MM.1S (cell line): ENCODE measurements at regions not wholly inside any gene's neighbourhood (a gene's known extent, or its start where the extent isn't known, plus 50 kb on each side); places are given as distances from the start of the nearest gene placed in this dataset.
"Not testable (repeated sequence)": the region's sequence is repeated elsewhere in the genome, so short reads cannot be mapped to it uniquely, and the experiment has no call there.

Experiments
- DNase-seq: peaks from one replicate; pipeline ENCODE4 v3.0.0-alpha.2; 2015
- H2AFZ ChIP-seq: fragments of 300-600 bp; sonication (generic); 2 replicates; pipeline ENCODE4 v1.6.0; 2016; ENCODE audit warnings: antibody characterized with exemption, low read length
- H3F3A ChIP-seq: fragments of 300-600 bp; sonication (generic); 2 replicates; pipeline ENCODE4 v1.6.1; 2016; ENCODE audit warnings: mild to moderate bottlenecking, antibody characterized with exemption, low read length, moderate library complexity, mixed read lengths; ENCODE audit not compliant: insufficient read depth
- H3K27ac ChIP-seq: fragments of 300-600 bp; sonication (generic); 2 replicates; pipeline ENCODE4 v1.5.1; 2016; ENCODE audit warnings: mild to moderate bottlenecking, low read length
- H3K27me3 ChIP-seq: fragments of 300-600 bp; sonication (generic); replicated peaks from 2 replicates; pipeline ENCODE4 v1.6.0; 2016; ENCODE audit warnings: low read length; ENCODE audit not compliant: insufficient read depth
- H3K36me3 ChIP-seq: fragments of 300-600 bp; sonication (generic); replicated peaks from 2 replicates; pipeline ENCODE4 v1.6.1; 2016; ENCODE audit warnings: mild to moderate bottlenecking, low read length, mixed read lengths; ENCODE audit not compliant: insufficient read depth
- H3K4me1 ChIP-seq: fragments of 300-600 bp; sonication (generic); 2 replicates; pipeline ENCODE4 v1.6.1; 2016; ENCODE audit warnings: low read length, mixed read lengths
- H3K4me2 ChIP-seq: fragments of 300-600 bp; sonication (generic); 2 replicates; pipeline ENCODE4 v1.6.0; 2016; ENCODE audit warnings: low read depth, low read length
- H3K4me3 ChIP-seq: fragments of 300-600 bp; sonication (generic); 2 replicates; pipeline ENCODE4 v1.5.1; 2016; ENCODE audit warnings: low read length, mixed read lengths
- H3K79me2 ChIP-seq: fragments of 300-600 bp; sonication (generic); 2 replicates; pipeline ENCODE4 v1.6.1; 2016; ENCODE audit warnings: mixed run types, low read length, mixed read lengths
- H3K9ac ChIP-seq: fragments of 300-600 bp; sonication (generic); 2 replicates; pipeline ENCODE4 v1.6.1; 2016; ENCODE audit warnings: low read length, mixed read lengths
- H3K9me2 ChIP-seq: fragments of 300-600 bp; sonication (generic); replicated peaks from 2 replicates; pipeline ENCODE4 v1.6.1; 2016; ENCODE audit warnings: mild to moderate bottlenecking, low read length, mixed read lengths; ENCODE audit not compliant: insufficient read depth
- H3K9me3 ChIP-seq: fragments of 300-600 bp; sonication (generic); replicated peaks from 2 replicates; pipeline ENCODE4 v1.6.1; 2016; ENCODE audit warnings: mild to moderate bottlenecking, low read length, mixed read lengths; ENCODE audit not compliant: insufficient read depth
- H4K20me1 ChIP-seq: fragments of 300-600 bp; sonication (generic); 2 replicates; pipeline ENCODE4 v1.6.1; 2016; ENCODE audit warnings: mild to moderate bottlenecking, low read length, moderate library complexity, mixed read lengths; ENCODE audit not compliant: insufficient read depth
- CTCF ChIP-seq: fragments of 300-600 bp; sonication (generic); IDR thresholded peaks from 2 replicates; pipeline ENCODE4 v1.5.1; 2016; ENCODE audit warnings: antibody characterized with exemption, low read length, mixed read lengths
- EZH2 ChIP-seq: fragments of 300-600 bp; sonication (generic); optimal IDR thresholded peaks from 2 replicates; pipeline ENCODE3; 2017; ENCODE audit warnings: low read depth, mild to moderate bottlenecking, antibody characterized with exemption, low read length, mixed read lengths
- EZH2phosphoT487 ChIP-seq: fragments of 300-600 bp; sonication (generic); IDR thresholded peaks from 2 replicates; pipeline ENCODE4 v1.6.1; 2018; ENCODE audit warnings: antibody characterized with exemption, low read length

- Histone ChIP-seq H3K4me1 (peaks cover 5% of the 10 kb centered on the region; the same call in 1 of the 2 replicates), H2AFZ (no peak overlapping the region), H3K27me3 (no peaks in the 10 kb centered on the region), H3K27ac (no peak overlapping the region), H4K20me1 (no peaks in the 10 kb centered on the region), H3K9me3 (no peaks in the 10 kb centered on the region), H3K79me2 (no peaks in the 10 kb centered on the region), H3K4me2 (no peak overlapping the region), H3K36me3 (no peaks in the 10 kb centered on the region), H3F3A (no peaks in the 10 kb centered on the region), H3K4me3 (no peak overlapping the region), H3K9ac (no peak overlapping the region), H3K9me2 (no peaks in the 10 kb centered on the region)
- TF ChIP-seq EZH2phosphoT487 (no peak), EZH2 (no peak), CTCF (no peak)
- DNase-seq: no peak
Observed at GRCh38 chr3:34078418-34078817, 280.0 kb downstream of the PDCD6IP start.

- H3K4me3 ChIP-seq, H2AFZ ChIP-seq, H3K4me1 ChIP-seq, H3K27ac ChIP-seq, H3K9me2 ChIP-seq, H3K36me3 ChIP-seq, H3K4me2 ChIP-seq, H3K79me2 ChIP-seq, H3K9ac ChIP-seq, H3K9me3 ChIP-seq, DNase-seq, H4K20me1 ChIP-seq, H3K27me3 ChIP-seq, H3F3A ChIP-seq: not testable (repeated sequence)
Observed at GRCh38 chr3:34079849-34080248, 281.4 kb downstream of the PDCD6IP start.

GRCh38 chr3:34090379-34090778, 291.9 kb downstream of the PDCD6IP start:
- not testable (repeated sequence) for H3K79me2 ChIP-seq, H4K20me1 ChIP-seq, H3K4me3 ChIP-seq, H3K9me3 ChIP-seq, H3F3A ChIP-seq, H3K4me2 ChIP-seq, H3K27ac ChIP-seq, H3K4me1 ChIP-seq, H2AFZ ChIP-seq, H3K27me3 ChIP-seq, H3K36me3 ChIP-seq, H3K9me2 ChIP-seq, H3K9ac ChIP-seq, DNase-seq

- Histone ChIP-seq H3K4me1 (no peaks in the 10 kb centered on the region), H3K9me2 (no peaks in the 10 kb centered on the region), H3K27ac (no peak overlapping the region), H3K9me3 (no peaks in the 10 kb centered on the region), H3F3A (no peaks in the 10 kb centered on the region), H4K20me1 (no peaks in the 10 kb centered on the region), H3K9ac (no peak overlapping the region), H3K27me3 (no peaks in the 10 kb centered on the region), H2AFZ (no peak overlapping the region), H3K79me2 (no peaks in the 10 kb centered on the region), H3K4me3 (no peak overlapping the region), H3K4me2 (no peak overlapping the region), H3K36me3 (no peaks in the 10 kb centered on the region)
- no peak for DNase-seq
- TF ChIP-seq EZH2phosphoT487 (no peak), EZH2 (no peak), CTCF (no peak)
Observed at GRCh38 chr3:34090876-34091275, 292.4 kb downstream of the PDCD6IP start.

GRCh38 chr3:34094280-34094679, 295.9 kb downstream of the PDCD6IP start:
- not testable (repeated sequence) for H3K79me2 ChIP-seq, H3K36me3 ChIP-seq, H3K4me2 ChIP-seq, H4K20me1 ChIP-seq, H2AFZ ChIP-seq, H3K27me3 ChIP-seq, DNase-seq, H3K9ac ChIP-seq, H3K4me1 ChIP-seq, H3F3A ChIP-seq, H3K9me2 ChIP-seq, H3K4me3 ChIP-seq, H3K27ac ChIP-seq, H3K9me3 ChIP-seq
